HepG2 (cell line): ENCODE measurements at regions not wholly inside any gene's neighbourhood (a gene's known extent, or its start where the extent isn't known, plus 50 kb on each side); places are given as distances from the start of the nearest gene placed in this dataset.

Source experiments
- ATAC-seq: fragments of 200-7000 bp; cut with Tn5 transposase; 3 replicates; pipeline ENCODE4 v1.9.1; 2020; ENCODE audit warnings: mild to moderate bottlenecking, moderate library complexity
- BruUV-seq: library from RNA; stranded (reverse); fragments of 400-500 nt; replicated peaks from 2 replicates; lab custom pipeline; 2021; lab: Mats Ljungman, UMichigan
- CTCF ChIA-PET: fragments of 300-600 bp; formaldehyde crosslinking; extraction: SDS; loops from one replicate; lab custom pipeline; 2021; ENCODE audit warnings: low total read pairs, inconsistent platforms, low intra/inter-chr PET ratio; lab: Yijun Ruan, JAX
- POLR2A ChIA-PET: fragments of 350-600 bp; sonication (Branson Sonifier 250); formaldehyde crosslinking; loops from one replicate; lab custom pipeline; 2020; ENCODE audit warnings: antibody characterized with exemption, inconsistent platforms; lab: Yijun Ruan, JAX
- DNase-seq: peaks from one replicate; pipeline ENCODE4 v3.0.0-alpha.2; 2015; ENCODE audit warnings: low spot score
- FAIRE-seq: peaks from 3 replicates; lab custom pipeline; 2011; peaks lifted over from hg19 to GRCh38; lab: Jason Lieb, UNC
- H2AFZ ChIP-seq: one replicate; pipeline ENCODE4 v1.6.1; 2011; ENCODE audit warnings: low read length, inconsistent platforms
- H3K27ac ChIP-seq: fragments of 300-600 bp; 3 replicates; pipeline ENCODE4 v1.8.0; 2011; ENCODE audit warnings: mixed run types, mild to moderate bottlenecking, mixed read lengths, low read length, inconsistent platforms; ENCODE audit not compliant: insufficient read depth; ENCODE audit errors: extremely low read length
- H3K27me3 ChIP-seq, 2 experiments: fragments of 200-600 bp in 1 of 2; 2 replicates in 1 of 2; 3 replicates in 1 of 2; pipeline versions ENCODE4 v1.6.0 to v1.8.0; 2011; ENCODE audit warnings: low read length in 2 of 2, mild to moderate bottlenecking in 2 of 2, moderate library complexity in 2 of 2, inconsistent platforms in 1 of 2; ENCODE audit not compliant: insufficient read depth in 2 of 2, control insufficient read depth in 1 of 2
- H3K36me3 ChIP-seq, 2 experiments: fragments of 200-600 bp in 1 of 2; replicated peaks in 1 of 2; 2 replicates in 1 of 2; 3 replicates in 1 of 2; pipeline versions ENCODE4 v1.5.1 to v1.8.0; 2011; ENCODE audit warnings: low read length in 2 of 2, inconsistent platforms in 1 of 2; ENCODE audit not compliant: insufficient read depth in 2 of 2, control insufficient read depth in 1 of 2
- H3K4me1 ChIP-seq: 2 replicates; pipeline ENCODE4 v1.5.1; 2012; ENCODE audit warnings: low read length, inconsistent platforms; ENCODE audit not compliant: insufficient read depth
- H3K4me2 ChIP-seq: 2 replicates; pipeline ENCODE4 v1.6.0; 2011; ENCODE audit warnings: low read depth, low read length, inconsistent platforms
- H3K4me3 ChIP-seq, 3 experiments: fragments of 200-600 bp in 1 of 3; sonication (generic), shearing (Covaris generic) in 1 of 3; replicated peaks in 1 of 3; 2 replicates each; pipeline ENCODE4 v1.5.1; 2011 to 2016; ENCODE audit warnings: low read length in 3 of 3, inconsistent platforms in 2 of 3, low read depth in 2 of 3, mild to moderate bottlenecking in 2 of 3, control low read depth in 1 of 3, mixed read lengths in 1 of 3; ENCODE audit not compliant: insufficient read depth in 1 of 3
- H3K79me2 ChIP-seq: one replicate; pipeline ENCODE4 v1.6.1; 2011; ENCODE audit warnings: low read length, inconsistent platforms; ENCODE audit not compliant: insufficient read depth
- H3K9ac ChIP-seq: 2 replicates; pipeline ENCODE4 v1.6.0; 2011; ENCODE audit warnings: mild to moderate bottlenecking, low read depth, low read length, inconsistent platforms; ENCODE audit not compliant: insufficient read depth
- H3K9me3 ChIP-seq: 2 replicates; pipeline ENCODE4 v1.5.1; 2012; ENCODE audit warnings: mild to moderate bottlenecking, low read length
- H4K20me1 ChIP-seq: 2 replicates; pipeline ENCODE4 v1.6.0; 2011; ENCODE audit warnings: inconsistent platforms, mild to moderate bottlenecking, low read length, moderate library complexity; ENCODE audit not compliant: insufficient read depth
- HNRNPLL ChIP-seq: fragments of 200-400 bp; formaldehyde crosslinking; IDR thresholded peaks from 2 replicates; pipeline ENCODE4 v1.6.1; 2017; ENCODE audit warnings: mild to moderate bottlenecking, low read depth, low read length; ENCODE audit not compliant: poor library complexity, severe bottlenecking
- ZNF432 ChIP-seq: sonication (generic); formaldehyde crosslinking; IDR thresholded peaks from 2 replicates; pipeline ENCODE4 v1.5.0; 2020; ENCODE audit warnings: missing genetic modification reagents, mild to moderate bottlenecking, borderline replicate concordance
- ZNF468 ChIP-seq: sonication (generic); formaldehyde crosslinking; IDR thresholded peaks from 2 replicates; pipeline ENCODE4 v1.8.0; 2022; ENCODE audit warnings: mild to moderate bottlenecking, moderate library complexity, missing genetic modification reagents
- WGBS: methylation state at CpG from one replicate; pipeline ENCODE4 v1.1.6; 2017; ENCODE audit warnings: low lambda C conversion rate; 5-methylcytosine and 5-hydroxymethylcytosine counted together
- in situ Hi-C: cut with HindIII; loops from 2 replicates; pipeline ENCODE4 v1.10.0; 2017; ENCODE audit warnings: low pct_unique_long_range_greater_than_20kb; ENCODE audit not compliant: extremely low pct_ligation_motif_present
- intact Hi-C: fragments of 100-400 bp; cut with micrococcal nuclease; formaldehyde crosslinking; loops from one replicate; pipeline ENCODE4 v1.10.0; 2022; ENCODE audit not compliant: unreplicated experiment
- TF ChIP-seq, protein P1 (sequence below): sonication (generic); formaldehyde crosslinking; IDR thresholded peaks from one replicate; pipeline ENCODE4 v1.5.1; 2020; ENCODE audit warnings: mild to moderate bottlenecking, missing genetic modification reagents; ENCODE audit errors: not compliant biosample characterization
- TF ChIP-seq, protein P2 (sequence below): fragments of 450-650 bp; IDR thresholded peaks from 2 replicates; pipeline ENCODE4 v1.6.1; 2016

DNA sequence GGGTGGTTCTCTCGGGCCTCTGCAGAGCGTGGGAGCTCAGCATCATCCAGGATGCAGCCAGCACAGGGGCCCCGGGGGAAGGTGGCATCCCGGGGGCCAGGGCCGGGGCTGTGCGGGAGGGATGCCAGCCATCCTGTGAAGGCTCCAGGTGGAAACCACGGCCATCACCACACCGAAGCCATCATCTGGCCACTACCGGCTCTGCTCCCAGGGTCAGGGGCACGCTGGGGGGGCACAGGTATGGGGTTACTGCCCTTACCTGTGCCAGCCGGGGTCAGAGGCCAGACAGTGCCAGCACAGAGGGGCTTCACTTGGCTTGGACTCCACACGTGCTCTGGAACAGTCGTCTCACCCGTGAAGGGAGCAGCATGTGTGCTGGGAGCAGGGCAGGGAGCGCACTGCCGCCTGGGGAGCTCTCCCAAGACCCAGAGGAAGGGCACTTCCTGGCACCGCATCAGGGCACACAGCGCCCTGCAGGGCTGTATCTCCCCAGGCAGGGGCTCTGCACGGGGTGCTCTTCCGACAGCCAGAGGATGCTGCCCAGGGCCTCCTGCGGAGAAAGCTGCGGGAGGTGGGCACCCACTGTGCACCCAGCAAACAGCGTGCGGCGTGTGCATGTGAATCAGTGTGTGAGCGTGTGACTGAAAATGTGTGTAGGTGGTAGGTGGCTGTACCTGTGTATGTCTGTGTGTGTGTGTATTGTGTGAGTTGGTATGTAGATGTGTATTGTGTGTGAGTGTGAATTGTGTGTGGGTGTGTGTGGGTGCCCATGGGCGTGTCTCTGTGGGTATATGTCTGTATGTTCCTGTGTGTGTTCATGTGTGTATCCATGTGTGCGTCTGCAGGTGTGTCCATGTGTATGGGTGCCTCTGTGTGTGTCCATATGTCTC is 75.0 kb downstream of the PTGR3 start:
- no peak overlapping the region for H3K4me3 ChIP-seq
- no peak for DNase-seq
- CTCF ChIA-PET = no interaction called here
- no peak for TF ChIP-seq ZNF432 (CRISPR knock-in tag)
- TF ChIP-seq HNRNPLL = no peak
- no peak for TF ChIP-seq ZNF468 (CRISPR knock-in tag)
- TF ChIP-seq, protein P1, sequence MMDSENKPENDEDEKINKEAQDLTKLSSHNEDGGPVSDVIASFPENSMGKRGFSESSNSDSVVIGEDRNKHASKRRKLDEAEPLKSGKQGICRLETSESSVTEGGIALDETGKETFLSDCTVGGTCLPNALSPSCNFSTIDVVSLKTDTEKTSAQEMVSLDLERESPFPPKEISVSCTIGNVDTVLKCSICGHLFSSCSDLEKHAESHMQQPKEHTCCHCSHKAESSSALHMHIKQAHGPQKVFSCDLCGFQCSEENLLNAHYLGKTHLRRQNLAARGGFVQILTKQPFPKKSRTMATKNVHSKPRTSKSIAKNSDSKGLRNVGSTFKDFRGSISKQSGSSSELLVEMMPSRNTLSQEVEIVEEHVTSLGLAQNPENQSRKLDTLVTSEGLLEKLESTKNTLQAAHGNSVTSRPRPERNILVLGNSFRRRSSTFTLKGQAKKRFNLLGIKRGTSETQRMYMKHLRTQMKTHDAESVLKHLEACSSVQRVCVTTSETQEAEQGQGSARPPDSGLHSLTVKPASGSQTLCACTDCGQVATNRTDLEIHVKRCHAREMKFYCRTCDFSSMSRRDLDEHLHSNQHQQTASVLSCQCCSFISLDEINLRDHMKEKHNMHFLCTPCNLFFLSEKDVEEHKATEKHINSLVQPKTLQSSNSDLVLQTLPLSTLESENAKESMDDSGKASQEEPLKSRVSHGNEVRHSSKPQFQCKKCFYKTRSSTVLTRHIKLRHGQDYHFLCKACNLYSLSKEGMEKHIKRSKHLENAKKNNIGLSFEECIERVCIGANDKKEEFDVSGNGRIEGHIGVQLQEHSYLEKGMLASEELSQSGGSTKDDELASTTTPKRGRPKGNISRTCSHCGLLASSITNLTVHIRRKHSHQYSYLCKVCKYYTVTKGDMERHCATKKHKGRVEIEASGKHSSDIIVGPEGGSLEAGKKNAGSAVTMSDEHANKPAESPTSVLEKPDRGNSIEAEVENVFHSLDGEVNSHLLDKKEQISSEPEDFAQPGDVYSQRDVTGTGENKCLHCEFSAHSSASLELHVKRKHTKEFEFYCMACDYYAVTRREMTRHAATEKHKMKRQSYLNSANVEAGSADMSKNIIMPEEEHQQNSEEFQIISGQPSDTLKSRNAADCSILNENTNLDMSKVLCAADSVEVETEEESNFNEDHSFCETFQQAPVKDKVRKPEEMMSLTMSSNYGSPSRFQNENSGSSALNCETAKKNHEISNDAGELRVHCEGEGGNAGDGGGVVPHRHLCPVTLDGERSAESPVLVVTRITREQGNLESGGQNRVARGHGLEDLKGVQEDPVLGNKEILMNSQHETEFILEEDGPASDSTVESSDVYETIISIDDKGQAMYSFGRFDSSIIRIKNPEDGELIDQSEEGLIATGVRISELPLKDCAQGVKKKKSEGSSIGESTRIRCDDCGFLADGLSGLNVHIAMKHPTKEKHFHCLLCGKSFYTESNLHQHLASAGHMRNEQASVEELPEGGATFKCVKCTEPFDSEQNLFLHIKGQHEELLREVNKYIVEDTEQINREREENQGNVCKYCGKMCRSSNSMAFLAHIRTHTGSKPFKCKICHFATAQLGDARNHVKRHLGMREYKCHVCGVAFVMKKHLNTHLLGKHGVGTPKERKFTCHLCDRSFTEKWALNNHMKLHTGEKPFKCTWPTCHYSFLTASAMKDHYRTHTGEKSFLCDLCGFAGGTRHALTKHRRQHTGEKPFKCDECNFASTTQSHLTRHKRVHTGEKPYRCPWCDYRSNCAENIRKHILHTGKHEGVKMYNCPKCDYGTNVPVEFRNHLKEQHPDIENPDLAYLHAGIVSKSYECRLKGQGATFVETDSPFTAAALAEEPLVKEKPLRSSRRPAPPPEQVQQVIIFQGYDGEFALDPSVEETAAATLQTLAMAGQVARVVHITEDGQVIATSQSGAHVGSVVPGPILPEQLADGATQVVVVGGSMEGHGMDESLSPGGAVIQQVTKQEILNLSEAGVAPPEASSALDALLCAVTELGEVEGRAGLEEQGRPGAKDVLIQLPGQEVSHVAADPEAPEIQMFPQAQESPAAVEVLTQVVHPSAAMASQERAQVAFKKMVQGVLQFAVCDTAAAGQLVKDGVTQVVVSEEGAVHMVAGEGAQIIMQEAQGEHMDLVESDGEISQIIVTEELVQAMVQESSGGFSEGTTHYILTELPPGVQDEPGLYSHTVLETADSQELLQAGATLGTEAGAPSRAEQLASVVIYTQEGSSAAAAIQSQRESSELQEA (CRISPR knock-in tag) = no peak
- TF ChIP-seq, protein P2, sequence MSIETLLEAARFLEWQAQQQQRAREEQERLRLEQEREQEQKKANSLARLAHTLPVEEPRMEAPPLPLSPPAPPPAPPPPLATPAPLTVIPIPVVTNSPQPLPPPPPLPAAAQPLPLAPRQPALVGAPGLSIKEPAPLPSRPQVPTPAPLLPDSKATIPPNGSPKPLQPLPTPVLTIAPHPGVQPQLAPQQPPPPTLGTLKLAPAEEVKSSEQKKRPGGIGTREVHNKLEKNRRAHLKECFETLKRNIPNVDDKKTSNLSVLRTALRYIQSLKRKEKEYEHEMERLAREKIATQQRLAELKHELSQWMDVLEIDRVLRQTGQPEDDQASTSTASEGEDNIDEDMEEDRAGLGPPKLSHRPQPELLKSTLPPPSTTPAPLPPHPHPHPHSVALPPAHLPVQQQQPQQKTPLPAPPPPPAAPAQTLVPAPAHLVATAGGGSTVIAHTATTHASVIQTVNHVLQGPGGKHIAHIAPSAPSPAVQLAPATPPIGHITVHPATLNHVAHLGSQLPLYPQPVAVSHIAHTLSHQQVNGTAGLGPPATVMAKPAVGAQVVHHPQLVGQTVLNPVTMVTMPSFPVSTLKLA = peak; percentile 24; the same call in 1 of the 2 replicates
- TF ChIP-seq, all 625 proteins: peak for 1
- H3K9me3 ChIP-seq = no peaks in the 10 kb centered on the region
- WGBS = 50% methylated on average over 14 of the region's 28 CpGs
- no peak overlapping the region for H3K27ac ChIP-seq
- no peak; the same call in 2 of the 3 replicates for ATAC-seq
- POLR2A ChIA-PET = no interaction called here
- no peaks in the 10 kb centered on the region for H4K20me1 ChIP-seq
- no peak overlapping the region for H2AFZ ChIP-seq
- intact Hi-C loops = no loop called here
- H3K27me3 ChIP-seq = peaks cover 0 to 44% of the 10 kb centered on the region in 2 experiments; a peak in 4 of 5 replicates
- H3K4me2 ChIP-seq = no peak overlapping the region
- no peaks in the 10 kb centered on the region for H3K4me1 ChIP-seq
- BruUV-seq = no TSS peak
- no peak for FAIRE-seq
- H3K36me3 ChIP-seq = no peaks in the 10 kb centered on the region
- in situ Hi-C loops = no loop called here
- H3K79me2 ChIP-seq = no peaks in the 10 kb centered on the region
- H3K9ac ChIP-seq = no peak overlapping the region
